Neural cell (in vitro differentiated cells): ENCODE measurements at regions not wholly inside any gene's neighbourhood (a gene's known extent, or its start where the extent isn't known, plus 50 kb on each side); places are given as distances from the start of the nearest gene placed in this dataset.

Source experiments
- H2AFZ ChIP-seq: fragments of 200-600, 300-800 bp; sonication (generic), shearing (Covaris generic); 2 replicates; pipeline ENCODE4 v1.6.0; 2014; ENCODE audit warnings: low read depth, mild to moderate bottlenecking, antibody characterized with exemption, low read length, moderate library complexity
- H3F3A ChIP-seq: fragments of 200-600 bp; shearing (Covaris generic); 2 replicates; pipeline ENCODE4 v1.6.1; 2016; ENCODE audit warnings: mild to moderate bottlenecking, moderate library complexity, mixed read lengths, antibody characterized with exemption, low read length; ENCODE audit not compliant: insufficient read depth, poor library complexity, severe bottlenecking
- H3K27ac ChIP-seq: fragments of 200-600, 300-800 bp; sonication (generic), shearing (Covaris generic); 2 replicates; pipeline ENCODE4 v1.5.1; 2014; ENCODE audit warnings: mild to moderate bottlenecking, low read length, moderate library complexity
- H3K27me3 ChIP-seq: fragments of 300-800, 200-600 bp; sonication (generic), shearing (Covaris generic); 2 replicates; pipeline ENCODE4 v1.6.0; 2014; ENCODE audit warnings: mild to moderate bottlenecking, low read depth, low read length, moderate library complexity; ENCODE audit not compliant: insufficient read depth
- H3K36me3 ChIP-seq: fragments of 300-800, 200-600 bp; sonication (generic), shearing (Covaris generic); 2 replicates; pipeline ENCODE4 v1.5.1; 2014; ENCODE audit warnings: mild to moderate bottlenecking, antibody characterized with exemption, low read length, moderate library complexity; ENCODE audit not compliant: insufficient read depth
- H3K4me2 ChIP-seq: fragments of 300-800, 200-600 bp; sonication (generic), shearing (Covaris generic); 2 replicates; pipeline ENCODE4 v1.6.0; 2014; ENCODE audit warnings: mild to moderate bottlenecking, low read length
- H3K4me3 ChIP-seq: fragments of 300-800, 200-600 bp; sonication (generic), shearing (Covaris generic); 2 replicates; pipeline ENCODE4 v1.5.1; 2014; ENCODE audit warnings: mild to moderate bottlenecking, low read length, moderate library complexity
- H3K79me2 ChIP-seq: fragments of 200-600 bp; shearing (Covaris generic); replicated peaks from 2 replicates; pipeline ENCODE4 v1.6.0; 2014; ENCODE audit warnings: mild to moderate bottlenecking, low read length, moderate library complexity; ENCODE audit not compliant: insufficient read depth
- H3K9ac ChIP-seq: fragments of 300-800, 200-600 bp; sonication (generic), shearing (Covaris generic); 2 replicates; pipeline ENCODE4 v1.6.1; 2016; ENCODE audit warnings: mild to moderate bottlenecking, low read length, mixed read lengths
- H3K9me2 ChIP-seq: fragments of 200-600 bp; shearing (Covaris generic); 2 replicates; pipeline ENCODE4 v1.6.1; 2016; ENCODE audit warnings: mild to moderate bottlenecking, low read length, mixed read lengths; ENCODE audit not compliant: insufficient read depth
- H3K9me3 ChIP-seq: fragments of 200-600, 300-800 bp; sonication (generic), shearing (Covaris generic); 2 replicates; pipeline ENCODE4 v1.6.1; 2016; ENCODE audit warnings: mild to moderate bottlenecking, mixed run types, low read length, moderate library complexity, mixed read lengths
- H4K20me1 ChIP-seq: fragments of 200-600 bp; shearing (Covaris generic); 2 replicates; pipeline ENCODE4 v1.6.1; 2016; ENCODE audit warnings: mild to moderate bottlenecking, mixed run types; ENCODE audit not compliant: insufficient read depth
- CTCF ChIP-seq: fragments of 450-650 bp; IDR thresholded peaks from 2 replicates; pipeline ENCODE4 v1.5.1; 2014; ENCODE audit warnings: antibody characterized with exemption, mild to moderate bottlenecking, moderate library complexity; ENCODE audit not compliant: poor library complexity, severe bottlenecking
- EP300 ChIP-seq: fragments of 450-650 bp; conservative IDR thresholded peaks from 2 replicates; pipeline ENCODE4 v1.6.1; 2014; ENCODE audit warnings: antibody characterized with exemption, mild to moderate bottlenecking, moderate library complexity; ENCODE audit not compliant: poor library complexity, severe bottlenecking
- EZH2 ChIP-seq: fragments of 200-600, 300-800 bp; shearing (Covaris generic), sonication (generic); IDR thresholded peaks from 2 replicates; pipeline ENCODE4 v1.6.1; 2014; ENCODE audit warnings: antibody characterized with exemption, low read length, borderline replicate concordance, mild to moderate bottlenecking; ENCODE audit not compliant: insufficient read depth, poor library complexity, severe bottlenecking
- MXI1 ChIP-seq: fragments of 450-650 bp; conservative IDR thresholded peaks from 2 replicates; pipeline ENCODE4 v1.6.1; 2014; ENCODE audit warnings: antibody characterized with exemption, mild to moderate bottlenecking; ENCODE audit not compliant: poor library complexity, severe bottlenecking
- POLR2AphosphoS5 ChIP-seq: IDR thresholded peaks from 2 replicates; pipeline ENCODE4 v1.6.1; 2012
- RAD21 ChIP-seq: fragments of 450-650 bp; conservative IDR thresholded peaks from 2 replicates; pipeline ENCODE4 v1.6.1; 2014; ENCODE audit warnings: antibody characterized with exemption, mild to moderate bottlenecking, moderate library complexity
- REST ChIP-seq: IDR thresholded peaks from 2 replicates; pipeline ENCODE4 v1.6.1; 2012; ENCODE audit warnings: borderline replicate concordance
- SMC3 ChIP-seq: fragments of 450-650 bp; conservative IDR thresholded peaks from 2 replicates; pipeline ENCODE4 v1.6.1; 2014; ENCODE audit warnings: antibody characterized with exemption, mild to moderate bottlenecking, moderate library complexity; ENCODE audit not compliant: poor library complexity
- TAF1 ChIP-seq: IDR thresholded peaks from 2 replicates; pipeline ENCODE4 v1.6.1; 2012; ENCODE audit warnings: low read depth

- Histone ChIP-seq H3K4me3 (no peak overlapping the region), H3K27ac (no peak overlapping the region), H3K9me3 (no peaks in the 10 kb centered on the region), H3K9me2 (no peaks in the 10 kb centered on the region), H3K79me2 (no peaks in the 10 kb centered on the region), H3K36me3 (no peaks in the 10 kb centered on the region), H3K27me3 (no peaks in the 10 kb centered on the region), H3K4me2 (no peak overlapping the region), H3K9ac (no peak overlapping the region), H2AFZ (no peak overlapping the region), H4K20me1 (no peaks in the 10 kb centered on the region), H3F3A (no peaks in the 10 kb centered on the region)
- TF ChIP-seq REST (no peak), RAD21 (no peak), TAF1 (no peak), EP300 (no peak), POLR2AphosphoS5 (no peak), MXI1 (no peak), SMC3 (no peak), EZH2 (no peak)
Measured at GRCh38 chr3:55285156-55285555, 201.9 kb downstream of the WNT5A start.

- Histone ChIP-seq H3K4me3 (no peak overlapping the region), H3K36me3 (no peaks in the 10 kb centered on the region), H3K9me3 (no peaks in the 10 kb centered on the region), H3K9ac (no peak overlapping the region), H3K27ac (no peak overlapping the region), H3K79me2 (no peaks in the 10 kb centered on the region), H4K20me1 (no peaks in the 10 kb centered on the region), H3K27me3 (no peaks in the 10 kb centered on the region), H3F3A (no peaks in the 10 kb centered on the region), H3K9me2 (no peaks in the 10 kb centered on the region), H3K4me2 (no peak overlapping the region), H2AFZ (no peak overlapping the region)
- TF ChIP-seq MXI1 (no peak), RAD21 (no peak), EP300 (no peak), REST (no peak), TAF1 (no peak), EZH2 (no peak), CTCF (no peak), SMC3 (no peak), POLR2AphosphoS5 (no peak)
Measured at GRCh38 chr3:55283441-55283925, 203.6 kb downstream of the WNT5A start.
